GM12865 (cell line): ENCODE measurements at regions not wholly inside any gene's neighbourhood (a gene's known extent, or its start where the extent isn't known, plus 50 kb on each side); places are given as distances from the start of the nearest gene placed in this dataset.

ENCODE experiments used
- DNase-seq: peaks from one replicate; pipeline ENCODE4 v3.0.0; 2010; ENCODE audit warnings: low read depth
- H3K4me3 ChIP-seq: 2 replicates; pipeline ENCODE4 v1.5.1; 2011; ENCODE audit warnings: mild to moderate bottlenecking, low read depth, low read length, control low read depth
- CTCF ChIP-seq: IDR thresholded peaks from 2 replicates; pipeline ENCODE4 v1.5.1; 2011; ENCODE audit warnings: low read length, control low read depth, low read depth, inconsistent platforms; ENCODE audit not compliant: insufficient read depth; ENCODE audit errors: missing control alignments

- H3K4me3 ChIP-seq = no peak overlapping the region
- no peak for TF ChIP-seq CTCF
- DNase-seq = no peak
These were observed 872.7 kb downstream of the SLC16A7 start for GRCh38 chr12:60468546-60468945.

- no peak for TF ChIP-seq CTCF
- H3K4me3 ChIP-seq = no peak overlapping the region
- DNase-seq = no peak
These were observed 880.0 kb downstream of the SLC16A7 start for GRCh38 chr12:60475825-60476224.

- H3K4me3 ChIP-seq = no peak overlapping the region
- TF ChIP-seq CTCF = no peak
- DNase-seq = no peak
These were observed 891.5 kb downstream of the SLC16A7 start for GRCh38 chr12:60487284-60487683.

GRCh38 chr12:60489071-60489470 is 893.2 kb downstream of the SLC16A7 start:
- DNase-seq = no peak
- TF ChIP-seq CTCF = no peak
- H3K4me3 ChIP-seq = no peak overlapping the region

GRCh38 chr12:60494244-60494643 is 898.4 kb downstream of the SLC16A7 start:
- DNase-seq = peak; percentile 9
- TF ChIP-seq CTCF = peak; percentile 46
- no peak overlapping the region for H3K4me3 ChIP-seq

- no peak for TF ChIP-seq CTCF
These were observed 902.8 kb downstream of the SLC16A7 start for GRCh38 chr12:60498656-60499055.

GRCh38 chr12:60501124-60501729 is 905.4 kb downstream of the SLC16A7 start:
- no peak for TF ChIP-seq CTCF
- DNase-seq = no peak
- H3K4me3 ChIP-seq = no peak overlapping the region

More at GRCh38 chr12:60498656-60499055, 902.8 kb downstream of the SLC16A7 start:
- no peak overlapping the region for H3K4me3 ChIP-seq
- no peak for DNase-seq
